Right lobe of liver (tissue), 4 donors: ENCODE measurements at regions not wholly inside any gene's neighbourhood (a gene's known extent, or its start where the extent isn't known, plus 50 kb on each side); places are given as distances from the start of the nearest gene placed in this dataset.

Source experiments
- CTCF ChIP-seq, 4 donors: fragments of 200-600 bp in 3 of 4; fragments of 450-650 bp in 1 of 4; IDR thresholded peaks; one replicate each; pipeline versions ENCODE4 v1.5.1 to v1.8.0; 2016 to 2022; ENCODE audit warnings: antibody characterized with exemption in 4 of 4, mild to moderate bottlenecking in 2 of 4
- POLR2A ChIP-seq: fragments of 450-650 bp; IDR thresholded peaks from one replicate; pipeline ENCODE4 v1.6.1; 2017; ENCODE audit warnings: antibody characterized with exemption, mild to moderate bottlenecking
- donor health status: DM: no; HTN: no; CAD: no.
- donor health status: DM: no; HTN: no; CAD: no.
- donor health status: DM: no; HTN: yes; CAD: no.

- no peak for TF ChIP-seq CTCF (IDR thresholded peaks at IDR 0.05)
- no peak for TF ChIP-seq POLR2A
These were observed 319.4 kb downstream of the TGFB2 start for GRCh38 chr1:218664385-218665170.
